ENCODE measurements at regions not wholly inside any gene's neighbourhood (a gene's known extent, or its start where the extent isn't known, plus 50 kb on each side); places are given as distances from the start of the nearest gene placed in this dataset.

DNA sequence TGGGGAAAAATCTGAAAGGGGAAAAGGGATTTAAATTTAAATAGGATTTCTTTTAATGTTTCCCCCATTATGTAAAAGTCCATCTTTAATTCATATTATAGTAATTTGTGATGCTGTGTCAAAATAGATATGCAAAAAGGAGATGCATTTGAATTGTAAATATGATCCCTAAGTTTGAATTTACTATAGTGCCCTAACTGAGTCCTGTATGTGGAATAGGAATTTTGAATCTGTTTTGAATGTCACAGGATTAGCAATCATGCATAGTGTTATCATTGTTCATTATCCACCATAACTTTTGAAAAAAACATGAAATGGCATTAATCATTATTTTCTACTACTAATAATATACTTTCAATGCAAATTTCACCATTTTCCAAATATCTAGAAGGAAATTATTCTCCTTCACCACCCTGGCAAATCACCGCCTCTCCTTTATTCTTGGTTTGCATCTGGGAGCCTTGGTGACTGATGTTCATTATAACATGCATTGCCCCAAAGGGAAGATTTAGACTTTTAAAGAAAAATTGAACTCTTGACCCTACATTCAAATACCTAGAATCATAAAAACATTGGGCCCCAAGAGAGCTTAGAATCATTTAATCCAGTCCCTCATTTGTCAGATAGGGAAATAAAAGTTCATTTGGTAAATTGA is 341.5 kb upstream of the TMPO start:
- TF ChIP-seq, protein P1, sequence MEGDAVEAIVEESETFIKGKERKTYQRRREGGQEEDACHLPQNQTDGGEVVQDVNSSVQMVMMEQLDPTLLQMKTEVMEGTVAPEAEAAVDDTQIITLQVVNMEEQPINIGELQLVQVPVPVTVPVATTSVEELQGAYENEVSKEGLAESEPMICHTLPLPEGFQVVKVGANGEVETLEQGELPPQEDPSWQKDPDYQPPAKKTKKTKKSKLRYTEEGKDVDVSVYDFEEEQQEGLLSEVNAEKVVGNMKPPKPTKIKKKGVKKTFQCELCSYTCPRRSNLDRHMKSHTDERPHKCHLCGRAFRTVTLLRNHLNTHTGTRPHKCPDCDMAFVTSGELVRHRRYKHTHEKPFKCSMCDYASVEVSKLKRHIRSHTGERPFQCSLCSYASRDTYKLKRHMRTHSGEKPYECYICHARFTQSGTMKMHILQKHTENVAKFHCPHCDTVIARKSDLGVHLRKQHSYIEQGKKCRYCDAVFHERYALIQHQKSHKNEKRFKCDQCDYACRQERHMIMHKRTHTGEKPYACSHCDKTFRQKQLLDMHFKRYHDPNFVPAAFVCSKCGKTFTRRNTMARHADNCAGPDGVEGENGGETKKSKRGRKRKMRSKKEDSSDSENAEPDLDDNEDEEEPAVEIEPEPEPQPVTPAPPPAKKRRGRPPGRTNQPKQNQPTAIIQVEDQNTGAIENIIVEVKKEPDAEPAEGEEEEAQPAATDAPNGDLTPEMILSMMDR (IDR thresholded peaks at IDR 0.05; ENCODE audit: low read length), result no peak
- TF ChIP-seq EZH2 (IDR thresholded peaks at IDR 0.05; ENCODE audit: borderline replicate concordance, low read length), result no peak
